Breast epithelium (tissue), 3 donors: ENCODE measurements at regions not wholly inside any gene's neighbourhood (a gene's known extent, or its start where the extent isn't known, plus 50 kb on each side); places are given as distances from the start of the nearest gene placed in this dataset.

Experiments used
- POLR2A ChIP-seq: fragments of 450-650 bp; IDR thresholded peaks from one replicate; pipeline ENCODE4 v1.6.1; 2016; ENCODE audit warnings: antibody characterized with exemption, mild to moderate bottlenecking, moderate library complexity
- POLR2AphosphoS5 ChIP-seq, 3 donors: sonication (generic); formaldehyde crosslinking; IDR thresholded peaks; one replicate each; pipeline ENCODE4 v1.6.1; 2017; ENCODE audit warnings: antibody characterized with exemption in 3 of 3
- TF ChIP-seq, protein P1 (sequence below), 3 donors: fragments of 450-650 bp; IDR thresholded peaks; one replicate each; pipeline ENCODE4 v1.5.1; 2016 to 2017; ENCODE audit warnings: antibody characterized with exemption in 3 of 3, mild to moderate bottlenecking in 3 of 3, moderate library complexity in 3 of 3

DNA sequence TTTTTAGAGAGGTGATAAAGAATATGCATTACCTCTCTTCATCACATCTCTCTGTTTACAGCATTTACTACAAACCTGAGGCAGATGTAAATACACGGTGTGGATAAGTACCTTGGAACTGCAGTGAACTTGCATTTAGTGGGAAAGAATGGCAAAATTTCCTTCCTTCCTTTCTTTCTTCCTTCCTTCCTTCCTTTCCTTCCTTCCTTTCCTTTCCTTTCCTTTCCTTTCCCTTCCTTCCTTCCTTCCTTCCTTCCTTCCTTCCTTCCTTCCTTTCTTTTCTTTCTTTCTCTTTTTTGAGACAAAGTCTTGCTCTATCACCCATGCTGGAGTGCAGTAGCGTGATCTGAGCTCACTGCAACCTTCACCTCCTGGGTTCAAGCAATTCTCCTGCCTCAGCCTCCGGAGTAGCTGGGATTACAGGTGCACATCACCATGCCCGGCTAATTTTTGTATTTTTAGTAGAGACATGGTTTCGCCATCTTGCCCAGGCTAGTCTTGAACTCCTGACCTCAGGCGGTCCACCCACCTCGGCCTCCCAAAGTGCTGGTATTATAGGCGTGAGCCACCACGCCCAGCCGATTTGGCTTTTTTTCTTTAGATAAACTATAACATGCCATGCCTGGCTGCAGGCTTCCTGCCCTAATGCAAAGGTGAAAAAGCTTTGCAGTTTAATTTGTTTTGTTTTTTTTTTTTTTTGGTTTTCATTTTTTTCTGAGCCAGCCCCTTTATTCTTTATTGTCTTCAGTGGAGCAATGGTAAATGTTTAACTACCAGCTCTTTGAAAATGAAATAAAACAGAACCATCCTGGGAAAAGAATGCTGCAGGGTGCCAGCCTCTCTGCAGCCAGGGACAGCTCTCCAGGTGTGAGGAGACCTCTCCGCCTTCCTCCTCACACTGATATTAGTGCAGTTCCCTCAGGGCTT is 64.2 kb upstream of the NEDD9 start:
- TF ChIP-seq POLR2AphosphoS5 (IDR thresholded peaks at IDR 0.05) (no peak), POLR2A (no peak)
- TF ChIP-seq, protein P1, sequence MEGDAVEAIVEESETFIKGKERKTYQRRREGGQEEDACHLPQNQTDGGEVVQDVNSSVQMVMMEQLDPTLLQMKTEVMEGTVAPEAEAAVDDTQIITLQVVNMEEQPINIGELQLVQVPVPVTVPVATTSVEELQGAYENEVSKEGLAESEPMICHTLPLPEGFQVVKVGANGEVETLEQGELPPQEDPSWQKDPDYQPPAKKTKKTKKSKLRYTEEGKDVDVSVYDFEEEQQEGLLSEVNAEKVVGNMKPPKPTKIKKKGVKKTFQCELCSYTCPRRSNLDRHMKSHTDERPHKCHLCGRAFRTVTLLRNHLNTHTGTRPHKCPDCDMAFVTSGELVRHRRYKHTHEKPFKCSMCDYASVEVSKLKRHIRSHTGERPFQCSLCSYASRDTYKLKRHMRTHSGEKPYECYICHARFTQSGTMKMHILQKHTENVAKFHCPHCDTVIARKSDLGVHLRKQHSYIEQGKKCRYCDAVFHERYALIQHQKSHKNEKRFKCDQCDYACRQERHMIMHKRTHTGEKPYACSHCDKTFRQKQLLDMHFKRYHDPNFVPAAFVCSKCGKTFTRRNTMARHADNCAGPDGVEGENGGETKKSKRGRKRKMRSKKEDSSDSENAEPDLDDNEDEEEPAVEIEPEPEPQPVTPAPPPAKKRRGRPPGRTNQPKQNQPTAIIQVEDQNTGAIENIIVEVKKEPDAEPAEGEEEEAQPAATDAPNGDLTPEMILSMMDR (IDR thresholded peaks at IDR 0.05): no peak
